ENCODE measurements at regions not wholly inside any gene's neighbourhood (a gene's known extent, or its start where the extent isn't known, plus 50 kb on each side); places are given as distances from the start of the nearest gene placed in this dataset.

GRCh38 chr5:159758189-159758588, 158.1 kb upstream of the ADRA1B start:
- TF ChIP-seq CTCF (IDR thresholded peaks at IDR 0.05) (no peak), EP300 (IDR thresholded peaks at IDR 0.05) (no peak), POLR2AphosphoS5 (IDR thresholded peaks at IDR 0.05) (no peak)

All from gastroesophageal sphincter (tissue), 3 donors.